ENCODE measurements at regions not wholly inside any gene's neighbourhood (a gene's known extent, or its start where the extent isn't known, plus 50 kb on each side); places are given as distances from the start of the nearest gene placed in this dataset.

DNA sequence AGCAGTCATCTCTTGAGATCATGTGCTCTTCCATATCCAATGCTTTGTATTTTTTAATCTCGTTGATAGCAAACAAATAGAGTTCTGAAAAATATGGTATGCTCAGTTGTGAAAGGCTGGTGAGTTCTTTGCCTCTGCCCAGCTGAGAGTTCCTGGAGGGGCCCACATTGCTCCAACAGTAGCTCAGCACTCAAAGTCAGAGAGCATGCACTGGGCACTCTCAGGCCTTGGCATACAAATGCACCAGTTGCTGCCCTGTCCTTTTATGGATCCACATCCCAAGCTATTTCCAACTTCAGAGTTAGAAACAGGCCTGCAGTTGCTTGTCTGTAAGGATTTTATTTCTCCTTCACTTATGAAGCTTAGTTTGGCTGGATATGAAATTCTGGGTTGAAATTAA lies 181.7 kb upstream of the CHRNA7 start:
- no peak for DNase-seq (ENCODE audit: extremely low read depth, low read depth)

DNA sequence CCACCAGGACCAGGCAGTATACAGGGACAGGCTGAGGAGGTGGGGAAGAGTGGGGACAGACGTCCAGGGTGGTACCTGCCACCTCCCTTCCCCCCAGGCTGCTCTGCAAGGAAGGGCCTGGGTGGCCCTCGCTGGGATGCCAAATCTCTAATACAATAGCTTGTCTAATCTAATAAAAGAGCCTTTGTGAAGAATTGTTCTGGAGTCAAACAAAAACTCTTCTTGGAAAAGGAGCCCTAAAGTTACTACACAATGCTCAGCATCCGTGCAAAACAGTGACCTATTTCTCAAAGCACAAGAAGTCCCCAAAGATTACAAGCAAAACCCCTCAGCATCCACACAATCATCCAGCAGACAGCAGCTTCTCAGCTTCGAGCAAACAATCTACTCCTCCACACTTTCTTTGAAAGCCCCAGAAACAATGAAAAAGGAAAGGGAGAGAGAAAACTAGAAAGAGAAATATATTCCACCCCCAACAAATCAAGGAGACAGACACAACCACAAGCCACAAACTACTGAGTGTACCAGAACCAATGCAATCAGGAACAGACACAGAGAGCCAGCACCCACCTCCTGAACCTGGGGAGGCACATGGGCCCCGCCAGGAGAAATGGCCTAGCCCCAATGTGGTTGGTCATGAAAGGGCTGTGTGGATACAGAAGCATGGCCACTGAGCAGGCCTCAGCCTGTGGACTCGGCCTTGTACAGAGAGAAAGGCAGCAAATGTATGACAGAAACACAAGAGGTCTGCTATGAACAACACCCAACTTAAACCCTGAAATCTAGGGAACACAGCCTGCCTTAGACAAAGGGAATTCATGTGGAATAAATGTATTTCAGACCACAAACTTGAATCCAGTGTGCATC lies 177.1 kb upstream of the CHRNA7 start:
- DNase-seq (ENCODE audit: extremely low read depth, low read depth), result no peak

DNA sequence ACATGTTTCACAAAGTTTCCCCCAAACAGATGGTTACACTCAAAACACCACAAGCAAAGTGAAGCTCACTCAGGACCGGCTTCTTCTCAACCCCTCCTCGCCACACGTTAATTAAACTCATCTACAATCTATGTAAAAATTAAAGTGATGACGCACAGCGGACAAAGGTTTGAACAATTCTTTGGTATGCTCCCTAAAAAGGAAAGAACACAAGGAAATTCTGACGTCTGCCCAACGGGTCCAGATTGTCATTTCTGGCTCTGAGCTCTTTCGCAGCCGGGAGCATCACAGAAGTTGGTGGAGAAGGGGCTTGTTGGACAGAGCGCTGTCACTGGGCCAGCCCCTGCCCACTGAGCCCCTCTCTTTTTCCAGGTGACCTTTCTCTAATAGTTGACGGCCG lies 173.7 kb upstream of the CHRNA7 start:
- DNase-seq (ENCODE audit: extremely low read depth, low read depth), result no peak

DNA sequence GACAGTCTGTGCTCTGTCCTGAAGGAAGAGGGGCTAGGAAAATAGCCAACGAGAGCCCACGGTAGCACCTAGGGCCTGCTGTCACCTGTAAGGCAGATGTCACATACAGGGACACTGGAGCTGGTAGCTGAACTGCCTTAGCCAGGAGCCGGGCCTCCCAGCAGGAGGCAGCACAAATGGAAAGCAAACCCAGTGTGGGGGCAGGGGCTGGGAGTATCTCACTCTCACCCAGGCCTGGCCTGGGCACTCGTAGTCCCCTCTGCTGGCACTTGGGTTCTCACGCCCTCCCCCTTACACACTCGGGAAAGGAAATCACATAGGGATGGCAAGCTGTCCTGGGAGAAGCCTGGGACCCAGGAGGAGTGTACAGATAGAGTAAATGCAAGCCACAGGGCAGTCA lies 173.1 kb upstream of the CHRNA7 start:
- no peak for DNase-seq (ENCODE audit: extremely low read depth, low read depth)

DNA sequence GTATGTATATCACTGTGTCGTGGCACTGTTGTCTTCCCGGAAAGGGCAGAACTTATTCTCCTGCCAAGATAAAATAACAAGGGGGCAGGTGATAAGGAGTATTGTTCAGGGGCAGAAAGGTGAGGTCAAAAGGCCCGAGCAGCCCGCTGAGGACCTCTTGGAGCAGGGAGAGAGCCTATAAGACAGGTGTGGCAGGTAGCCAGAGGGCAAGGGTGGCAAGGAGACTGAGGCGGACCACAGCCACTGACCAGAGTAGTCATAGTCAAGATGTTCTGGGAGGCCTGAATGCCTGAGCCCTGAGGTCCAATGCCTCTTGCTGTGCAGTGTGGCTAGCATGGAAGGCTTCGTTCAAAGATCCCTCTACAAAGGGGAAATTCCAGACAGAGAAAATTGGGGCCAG lies 172.3 kb upstream of the CHRNA7 start:
- no peak for DNase-seq (ENCODE audit: extremely low read depth, low read depth)

DNA sequence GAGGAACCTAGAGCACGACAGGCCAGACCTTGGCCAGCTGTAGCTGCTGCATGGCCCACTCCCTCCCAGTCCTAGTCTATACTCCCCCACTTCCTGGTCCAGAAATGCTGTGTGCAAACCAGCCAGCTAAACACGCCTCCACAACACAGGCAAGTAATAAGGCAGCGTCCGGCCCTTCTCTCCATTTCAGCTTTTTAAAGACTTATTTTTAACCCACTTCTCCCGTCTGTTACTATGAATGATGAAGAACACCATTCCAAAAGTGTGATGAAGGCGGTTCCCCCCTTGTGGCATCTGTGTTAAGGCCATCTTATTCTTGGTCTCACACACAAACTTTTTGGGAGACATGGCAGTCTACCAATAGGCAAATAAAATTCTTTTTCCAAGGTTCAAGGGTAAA lies 164.1 kb upstream of the CHRNA7 start:
- DNase-seq (ENCODE audit: extremely low read depth, low read depth), result no peak

DNA sequence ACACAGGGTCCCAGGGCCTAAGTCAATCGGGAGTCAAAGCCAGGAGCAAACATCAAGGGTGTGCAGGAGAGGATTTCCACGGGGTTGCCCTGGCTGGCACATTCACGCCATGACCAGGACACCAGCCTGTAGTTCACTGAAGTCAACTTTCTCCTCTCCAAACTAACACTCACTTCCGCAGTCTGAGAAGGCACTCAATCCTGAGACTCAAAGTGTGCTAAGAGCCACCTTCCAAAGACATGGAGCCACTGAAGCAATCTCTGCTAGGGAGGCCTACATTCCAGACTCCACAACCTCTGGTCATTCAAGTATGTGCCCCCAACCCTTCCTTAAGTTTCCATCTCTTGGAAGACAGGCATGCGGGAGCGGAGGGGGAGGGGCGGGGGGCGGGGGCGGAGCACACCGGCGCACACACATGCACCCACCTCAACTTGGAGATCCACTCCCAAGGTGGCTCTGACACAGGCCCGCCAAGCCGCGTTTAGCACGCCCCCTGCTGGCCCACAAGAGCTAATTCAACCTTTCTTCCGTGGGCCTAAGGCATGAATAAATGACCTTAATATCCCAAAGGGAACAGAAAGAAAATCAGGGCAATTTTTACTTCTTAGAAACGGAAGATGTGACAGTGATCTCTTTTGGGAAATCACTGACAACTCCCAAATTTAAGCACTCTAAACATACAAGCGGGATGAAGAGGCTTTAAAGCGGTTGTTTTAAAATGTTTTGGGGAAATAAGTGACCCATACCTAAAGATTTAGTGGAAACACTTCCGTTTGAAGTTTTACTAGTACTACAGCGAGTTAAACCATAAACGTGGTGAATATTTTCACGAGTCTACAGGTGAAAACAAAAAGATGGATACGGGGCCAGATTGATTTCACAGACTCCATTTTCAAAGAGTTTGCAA lies 162.5 kb upstream of the CHRNA7 start:
- DNase-seq (ENCODE audit: extremely low read depth, low read depth), result peak; percentile 52

DNA sequence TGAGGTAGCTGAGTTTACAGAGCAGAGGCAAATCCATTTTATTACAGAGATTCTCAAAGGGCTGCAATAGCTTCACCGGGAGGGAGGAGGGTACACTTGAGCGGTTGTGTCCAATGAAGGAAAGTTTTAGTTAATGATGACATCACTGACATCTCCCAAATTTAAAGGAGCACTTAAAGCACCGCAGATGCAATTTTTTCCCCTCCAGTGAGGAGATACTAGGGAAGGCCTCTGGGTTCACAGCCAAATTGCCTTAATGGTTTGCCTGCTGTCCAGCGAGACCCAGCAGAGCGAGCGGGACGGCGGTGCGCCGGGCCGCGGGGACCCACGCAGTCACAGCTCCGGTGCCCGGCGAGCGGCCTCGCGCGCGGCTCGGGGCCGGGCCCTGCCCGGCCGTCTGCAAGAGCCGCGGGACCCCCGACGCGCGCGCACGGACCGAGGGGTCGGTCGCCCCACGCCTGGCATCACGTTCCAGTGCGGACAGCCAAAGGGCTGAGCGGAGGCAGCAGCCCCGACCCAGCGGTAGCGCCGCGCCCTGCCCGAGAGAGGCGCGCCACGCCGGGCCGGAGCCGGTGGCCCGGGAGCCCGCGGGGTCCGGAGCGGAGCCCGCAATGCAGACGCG lies 160.5 kb upstream of the CHRNA7 start:
- no peak for DNase-seq (ENCODE audit: extremely low read depth, low read depth)

DNA sequence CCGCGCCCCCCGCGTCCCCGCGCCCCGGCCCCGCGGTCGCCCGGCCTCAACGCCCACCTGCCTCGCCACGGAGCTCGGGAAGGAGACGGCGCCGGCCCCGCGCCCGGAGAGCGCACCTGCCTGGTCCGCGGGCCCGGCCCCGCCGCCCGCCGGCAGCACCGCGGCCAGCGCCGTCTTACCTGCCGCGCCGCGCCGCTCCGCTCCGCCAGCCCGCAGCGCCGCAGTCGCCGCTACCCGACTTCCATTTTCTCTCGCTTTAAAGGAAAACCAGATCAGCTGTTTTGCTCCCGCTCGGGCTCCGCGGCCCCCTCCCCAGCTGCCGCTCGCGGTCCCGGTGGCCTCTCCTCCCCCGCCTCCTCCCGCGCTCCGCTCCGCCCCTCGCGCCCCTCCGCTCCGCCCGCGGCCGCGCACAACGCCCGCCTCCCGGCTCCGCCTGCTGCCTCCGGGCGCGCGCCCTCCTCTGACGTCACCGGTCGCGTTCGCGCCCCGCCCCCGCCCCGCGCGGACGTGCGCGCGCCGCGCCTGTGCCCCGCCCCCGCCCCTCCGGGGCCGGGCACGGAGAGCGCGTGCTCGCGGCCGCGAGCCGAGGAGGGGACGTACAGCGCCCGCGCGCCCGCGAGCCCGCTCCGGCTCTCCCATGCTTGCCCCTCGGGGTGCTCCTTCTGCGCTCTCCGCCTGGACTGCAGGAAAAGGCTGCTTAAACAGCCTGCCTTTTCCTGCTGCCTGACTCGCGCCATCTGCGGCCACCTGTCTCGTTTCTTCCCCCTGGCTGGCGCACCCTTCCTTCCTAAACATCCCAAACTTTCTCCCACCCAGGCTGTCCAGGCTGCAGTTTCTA lies 159.8 kb upstream of the CHRNA7 start, which contains the start of gene OTUD7A:
OTUD7A (minus strand) TSS at position 346 of the 838 bp plus-strand sequence.
- peak; percentile 71 for DNase-seq (ENCODE audit: extremely low read depth, low read depth)

DNA sequence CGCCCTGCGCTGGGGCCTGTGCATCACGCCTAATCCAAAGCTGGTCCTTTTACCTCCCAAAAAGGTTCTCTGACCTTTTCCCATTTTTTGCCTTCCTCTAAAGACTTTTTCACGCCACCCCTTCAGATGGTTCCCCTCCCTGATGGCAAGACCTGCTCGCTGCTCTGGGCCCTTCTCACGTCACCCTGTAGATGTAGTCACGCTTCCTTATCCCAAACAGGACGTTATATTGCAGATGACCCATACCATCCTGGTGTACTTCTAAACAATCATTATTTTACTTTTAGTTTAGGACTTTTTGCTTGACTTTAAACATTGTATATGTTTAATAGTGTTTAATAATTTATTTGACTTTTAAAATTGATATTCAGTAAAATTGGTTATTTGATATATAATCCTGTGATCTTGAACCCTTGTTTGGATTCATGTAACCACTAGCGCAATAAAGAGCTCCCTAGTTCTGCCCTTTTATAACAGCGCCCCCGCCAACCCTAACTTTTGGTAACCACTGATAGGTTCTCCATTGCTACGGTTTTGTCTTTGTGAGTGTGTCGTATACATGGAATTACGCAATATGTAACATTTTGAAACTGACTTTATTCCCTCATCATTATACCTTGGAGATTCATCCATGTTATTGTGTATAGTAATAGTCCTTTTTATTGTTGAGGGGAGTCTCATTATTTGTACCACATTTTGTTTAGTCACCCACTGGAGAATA lies 159.0 kb upstream of the CHRNA7 start:
- peak; percentile 1 for DNase-seq (ENCODE audit: extremely low read depth, low read depth)

DNA sequence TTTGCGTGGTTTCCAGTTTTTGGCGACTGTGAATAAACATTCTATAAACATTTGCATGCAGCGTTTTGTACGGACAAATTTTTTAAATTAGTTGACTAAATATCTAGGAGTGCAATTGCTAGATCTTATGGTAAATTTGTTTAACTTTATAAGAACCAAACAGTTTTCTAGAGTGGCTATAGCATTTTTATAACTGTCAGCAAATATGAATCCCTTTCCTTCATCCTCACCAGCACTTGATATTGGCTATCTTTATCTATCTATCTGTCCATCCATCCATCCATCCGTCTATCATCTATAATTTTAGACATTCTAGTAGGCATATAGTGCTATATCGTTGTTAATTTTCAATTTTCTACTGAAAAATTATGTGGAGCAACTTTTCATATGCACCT lies 158.4 kb upstream of the CHRNA7 start:
- DNase-seq (ENCODE audit: extremely low read depth, low read depth), result no peak

DNA sequence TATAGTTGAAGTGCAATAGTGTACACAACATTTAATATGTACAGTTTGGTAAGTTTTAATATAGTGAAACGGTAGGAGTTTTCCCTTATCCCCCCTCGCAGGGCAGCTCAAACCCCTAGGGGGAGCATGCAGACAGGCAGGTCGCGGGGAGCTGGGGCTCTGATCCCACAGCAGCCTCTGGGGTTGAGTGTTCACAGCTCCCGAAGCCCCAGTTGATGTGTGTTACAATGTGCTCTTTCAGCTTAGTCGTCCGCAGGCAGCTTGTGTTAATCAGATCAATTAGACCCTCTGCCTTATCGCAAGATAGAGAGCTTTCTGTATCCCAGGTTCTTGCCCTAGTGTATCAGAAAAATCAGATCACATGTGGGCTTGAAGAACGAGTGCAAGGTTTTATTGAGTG lies 143.1 kb upstream of the CHRNA7 start:
- no peak for DNase-seq (ENCODE audit: extremely low read depth, low read depth)

DNA sequence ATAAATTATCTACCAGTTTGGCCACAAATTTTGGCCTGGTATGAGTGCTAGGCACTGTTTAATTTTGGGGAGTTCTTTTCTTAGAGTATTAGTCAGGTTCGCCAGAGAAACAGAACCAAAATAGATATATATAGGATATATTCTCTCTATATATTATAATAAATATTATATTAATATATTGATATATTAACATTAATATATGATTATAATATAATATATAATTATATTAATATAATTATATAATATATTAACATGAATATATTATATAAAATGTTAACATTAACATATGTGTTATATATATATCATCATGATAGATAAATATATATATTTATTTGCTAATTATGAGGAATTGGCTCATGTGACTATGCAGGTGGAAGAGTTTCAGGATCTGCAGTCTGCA lies 137.8 kb upstream of the CHRNA7 start:
- no peak for DNase-seq (ENCODE audit: extremely low read depth, low read depth)

DNA sequence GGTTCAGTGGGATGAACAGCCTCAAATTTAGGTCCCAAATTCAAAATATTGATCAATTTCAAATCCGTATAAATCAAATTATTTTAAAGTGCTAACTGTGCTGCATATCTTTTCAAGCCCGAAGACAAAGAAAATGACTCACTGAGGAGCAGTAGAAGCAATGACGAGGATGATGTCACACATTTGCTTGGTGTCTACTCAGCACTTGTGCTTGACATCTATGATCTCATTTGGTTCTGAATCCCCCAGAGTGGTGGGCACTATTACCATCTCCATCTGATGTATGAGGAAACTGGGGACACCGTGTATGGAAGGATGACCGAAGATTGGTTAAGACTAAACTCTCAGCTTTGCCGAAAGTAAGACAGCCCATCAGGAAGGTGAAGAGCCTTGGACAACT lies 136.5 kb upstream of the CHRNA7 start:
- no peak for DNase-seq (ENCODE audit: extremely low read depth, low read depth)

DNA sequence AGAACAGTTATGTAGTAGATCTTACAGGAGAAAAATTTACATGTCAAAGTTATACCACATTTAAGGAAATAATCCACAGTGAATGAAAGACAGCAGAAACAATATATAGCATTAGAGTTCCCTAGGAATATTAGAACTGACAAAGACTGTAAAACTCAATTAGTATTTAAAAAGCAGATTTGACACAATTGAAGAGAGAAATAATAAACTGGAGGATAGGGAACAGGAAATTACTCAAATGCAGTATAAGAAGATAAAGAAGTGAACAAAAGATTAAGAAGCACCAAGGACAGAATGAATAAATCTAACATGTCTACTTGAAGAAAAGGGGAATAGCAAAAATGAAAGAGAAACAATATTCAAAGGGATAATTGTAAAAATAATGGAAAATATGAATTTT lies 132.6 kb upstream of the CHRNA7 start:
- DNase-seq (ENCODE audit: extremely low read depth, low read depth), result no peak

DNA sequence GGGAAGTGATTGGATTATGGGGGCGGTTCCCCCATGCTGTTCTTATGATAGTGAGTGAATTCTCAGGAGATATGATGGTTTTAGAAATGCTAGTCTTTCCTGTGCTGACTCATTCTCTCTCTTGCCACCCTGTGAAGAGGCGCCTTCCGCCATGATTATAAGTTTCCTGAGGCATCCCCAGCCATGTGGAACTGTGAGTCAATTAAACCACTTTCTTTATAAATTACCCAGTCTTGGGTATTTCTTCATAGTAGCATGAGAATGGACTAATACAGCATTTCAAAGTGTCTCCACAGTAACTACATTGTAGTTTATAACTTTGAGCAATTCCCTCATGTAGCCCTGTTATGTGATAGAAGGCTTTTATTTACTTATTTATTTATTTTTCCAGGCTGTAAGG lies 128.8 kb upstream of the CHRNA7 start:
- DNase-seq (ENCODE audit: extremely low read depth, low read depth), result no peak

DNA sequence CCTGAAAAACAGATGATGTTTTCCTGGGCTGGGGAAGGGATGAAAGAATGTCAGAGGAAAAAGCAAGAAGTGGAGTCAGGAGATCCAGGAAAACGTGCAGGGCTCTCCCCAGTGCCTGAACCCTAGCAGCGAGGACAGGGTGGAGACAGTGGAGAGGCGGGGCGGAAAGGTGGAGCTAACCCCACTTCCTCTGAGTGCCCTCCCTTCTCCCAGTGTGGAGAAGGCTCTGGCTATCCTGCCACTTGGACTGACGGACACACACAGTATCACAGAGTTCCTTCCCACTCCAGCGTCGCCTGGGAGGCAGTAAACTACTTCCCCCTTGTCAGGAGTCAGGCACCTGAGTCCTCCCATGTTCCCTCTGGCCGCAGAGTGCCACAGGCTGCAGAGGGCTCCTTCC lies 125.3 kb upstream of the CHRNA7 start:
- no peak for DNase-seq (ENCODE audit: extremely low read depth, low read depth)

DNA sequence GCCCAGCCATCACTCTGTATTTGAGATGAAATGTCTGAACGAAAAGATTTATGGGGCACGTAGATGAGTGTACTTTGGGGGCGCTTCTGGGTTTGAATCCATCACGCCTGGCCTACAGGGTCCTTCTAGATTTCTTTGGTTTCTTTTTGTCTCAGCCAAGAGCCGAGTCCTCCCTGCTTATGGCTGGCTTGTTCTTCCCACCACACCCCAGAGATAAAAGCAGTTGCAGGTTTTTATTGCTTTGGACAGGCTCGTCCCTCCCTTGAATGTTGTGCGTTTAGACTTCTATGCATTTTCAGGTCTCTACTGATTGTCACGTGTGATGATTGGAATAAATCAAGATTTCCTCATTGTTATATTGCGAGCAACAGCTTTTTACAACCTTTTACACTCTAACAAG lies 104.8 kb upstream of the CHRNA7 start:
- DNase-seq (ENCODE audit: extremely low read depth, low read depth), result no peak

DNA sequence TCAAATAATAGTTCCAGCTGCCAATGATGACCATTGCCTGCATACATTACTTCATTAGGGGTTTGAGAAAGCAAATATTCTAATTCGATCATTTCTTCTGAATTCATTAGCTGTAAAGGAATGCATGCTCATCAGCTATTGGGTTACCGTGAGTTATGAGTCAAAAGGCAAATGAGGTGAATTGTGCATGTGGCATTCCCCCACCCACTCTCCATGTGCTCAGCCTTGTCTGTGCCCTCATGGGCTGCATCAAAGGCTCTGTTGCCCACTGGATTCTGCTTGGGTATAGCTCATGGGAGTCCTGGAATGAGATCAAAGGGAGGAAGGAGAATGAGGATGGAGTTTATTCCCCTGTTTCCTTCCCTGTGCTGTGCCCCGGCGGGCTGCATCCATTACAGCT lies 99.3 kb upstream of the CHRNA7 start:
- no peak for DNase-seq (ENCODE audit: extremely low read depth, low read depth)

DNA sequence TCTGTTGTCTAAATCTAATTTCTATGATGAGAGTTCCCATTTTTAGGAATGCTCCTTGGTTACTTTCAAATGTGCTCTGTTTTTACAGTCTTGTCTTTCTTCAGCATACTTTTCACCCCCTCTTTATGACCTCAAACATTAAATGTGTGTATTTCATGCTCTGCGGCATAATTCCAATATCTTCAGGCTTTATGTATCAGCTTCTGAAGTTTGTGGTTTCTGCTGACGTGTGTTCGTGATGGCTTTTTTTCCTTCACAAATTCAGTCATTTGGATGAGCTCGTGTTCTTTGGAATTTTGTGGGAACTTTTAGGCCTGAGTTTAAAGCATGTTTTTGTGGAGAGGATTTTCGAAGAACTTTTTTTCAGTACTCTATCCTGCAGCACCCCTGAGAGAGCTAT lies 97.7 kb upstream of the CHRNA7 start:
- no peak for DNase-seq (ENCODE audit: extremely low read depth, low read depth)

All from NCI-H460 (cell line).